PC-3 (cell line): ENCODE measurements at regions not wholly inside any gene's neighbourhood (a gene's known extent, or its start where the extent isn't known, plus 50 kb on each side); places are given as distances from the start of the nearest gene placed in this dataset.

Source experiments
- EZH2 ChIP-seq: fragments of 300-600 bp; sonication (generic); IDR thresholded peaks from one replicate; pipeline ENCODE4 v1.6.1; 2017; ENCODE audit warnings: antibody characterized with exemption, mild to moderate bottlenecking, low read length; ENCODE audit not compliant: unreplicated experiment
- EZH2phosphoT487 ChIP-seq: fragments of 300-600 bp; sonication (generic); IDR thresholded peaks from 2 replicates; pipeline ENCODE4 v1.6.1; 2018; ENCODE audit warnings: mild to moderate bottlenecking, antibody characterized with exemption, low read length, borderline replicate concordance
- TF ChIP-seq, protein P1 (sequence below): fragments of 300-600 bp; sonication (generic); conservative IDR thresholded peaks from 2 replicates; pipeline ENCODE4 v1.5.1; 2017; ENCODE audit warnings: antibody characterized with exemption, low read depth, mild to moderate bottlenecking, low read length

DNA sequence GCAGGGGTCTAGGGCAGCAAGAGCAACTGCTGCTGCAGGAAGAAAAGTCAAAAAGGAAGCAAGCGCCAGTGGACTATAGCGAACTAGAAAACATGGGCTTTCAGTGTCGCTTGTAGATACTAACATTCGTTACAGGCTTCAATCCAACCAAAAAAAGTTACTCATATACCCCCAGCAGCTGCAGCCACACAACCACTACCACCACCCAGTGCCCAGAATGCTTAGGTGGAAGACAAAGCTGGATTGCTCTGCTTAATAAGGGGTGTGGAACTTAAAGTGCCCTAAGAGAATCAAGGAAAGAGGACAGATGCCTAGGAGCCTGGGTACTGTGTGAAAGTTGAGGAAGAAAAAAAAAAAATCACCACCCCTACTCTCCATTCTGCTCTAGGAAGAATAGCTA is 203.6 kb downstream of the ELAVL2 start:
- TF ChIP-seq, protein P1, sequence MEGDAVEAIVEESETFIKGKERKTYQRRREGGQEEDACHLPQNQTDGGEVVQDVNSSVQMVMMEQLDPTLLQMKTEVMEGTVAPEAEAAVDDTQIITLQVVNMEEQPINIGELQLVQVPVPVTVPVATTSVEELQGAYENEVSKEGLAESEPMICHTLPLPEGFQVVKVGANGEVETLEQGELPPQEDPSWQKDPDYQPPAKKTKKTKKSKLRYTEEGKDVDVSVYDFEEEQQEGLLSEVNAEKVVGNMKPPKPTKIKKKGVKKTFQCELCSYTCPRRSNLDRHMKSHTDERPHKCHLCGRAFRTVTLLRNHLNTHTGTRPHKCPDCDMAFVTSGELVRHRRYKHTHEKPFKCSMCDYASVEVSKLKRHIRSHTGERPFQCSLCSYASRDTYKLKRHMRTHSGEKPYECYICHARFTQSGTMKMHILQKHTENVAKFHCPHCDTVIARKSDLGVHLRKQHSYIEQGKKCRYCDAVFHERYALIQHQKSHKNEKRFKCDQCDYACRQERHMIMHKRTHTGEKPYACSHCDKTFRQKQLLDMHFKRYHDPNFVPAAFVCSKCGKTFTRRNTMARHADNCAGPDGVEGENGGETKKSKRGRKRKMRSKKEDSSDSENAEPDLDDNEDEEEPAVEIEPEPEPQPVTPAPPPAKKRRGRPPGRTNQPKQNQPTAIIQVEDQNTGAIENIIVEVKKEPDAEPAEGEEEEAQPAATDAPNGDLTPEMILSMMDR = no peak
- no peak for TF ChIP-seq EZH2
- TF ChIP-seq EZH2phosphoT487 = no peak
